Activated CD4-positive, alpha-beta T cell treated with anti-CD3 and anti-CD28 coated beads for 36 hours (primary cell): ENCODE measurements at regions not wholly inside any gene's neighbourhood (a gene's known extent, or its start where the extent isn't known, plus 50 kb on each side); places are given as distances from the start of the nearest gene placed in this dataset.
"Not testable (repeated sequence)": the region's sequence is repeated elsewhere in the genome, so short reads cannot be mapped to it uniquely, and the experiment has no call there.

ENCODE experiments used
- ATAC-seq: fragments of 200-7000 bp; cut with Tn5 transposase; one replicate; pipeline ENCODE4 v1.10.0; 2021; ENCODE audit warnings: mild to moderate bottlenecking, moderate library complexity
- CTCF ChIA-PET: fragments of 350-600 bp; sonication (Branson Sonifier 250); formaldehyde crosslinking; loops from one replicate; lab custom pipeline; 2021; ENCODE audit warnings: antibody characterized with exemption; lab: Charles Lee
- POLR2A ChIA-PET: fragments of 350-600 bp; sonication (Branson Sonifier 250); formaldehyde crosslinking; loops from one replicate; lab custom pipeline; 2021; ENCODE audit warnings: antibody characterized with exemption, inconsistent platforms; lab: Charles Lee
- DNase-seq: peaks from one replicate; pipeline ENCODE4 v3.0.0-alpha.2; 2020
- H3K27ac Mint-ChIP-seq: one replicate; pipeline ENCODE4 v1.8.0; 2021; ENCODE audit warnings: mixed read lengths
- H3K27me3 Mint-ChIP-seq: one replicate; pipeline ENCODE4 v1.8.0; 2021; ENCODE audit warnings: mixed read lengths
- H3K36me3 Mint-ChIP-seq: one replicate; pipeline ENCODE4 v1.8.0; 2021; ENCODE audit warnings: low read depth, mixed read lengths
- H3K4me1 Mint-ChIP-seq: one replicate; pipeline ENCODE4 v1.8.0; 2021; ENCODE audit warnings: mixed read lengths
- H3K4me3 Mint-ChIP-seq: one replicate; pipeline ENCODE4 v1.8.0; 2021; ENCODE audit warnings: mild to moderate bottlenecking, moderate library complexity, mixed read lengths
- H3K9me3 Mint-ChIP-seq: one replicate; pipeline ENCODE4 v1.8.0; 2021; ENCODE audit warnings: low read depth, mixed read lengths
- intact Hi-C, 2 experiments: fragments of 100-400 bp; cut with DNase I in 1 of 2; cut with micrococcal nuclease in 1 of 2; formaldehyde crosslinking; loops; one replicate each; pipeline versions ENCODE4 v1.14.2 to v1.15.1; 2022 to 2024; cut with DNase I, micrococcal nuclease

DNA sequence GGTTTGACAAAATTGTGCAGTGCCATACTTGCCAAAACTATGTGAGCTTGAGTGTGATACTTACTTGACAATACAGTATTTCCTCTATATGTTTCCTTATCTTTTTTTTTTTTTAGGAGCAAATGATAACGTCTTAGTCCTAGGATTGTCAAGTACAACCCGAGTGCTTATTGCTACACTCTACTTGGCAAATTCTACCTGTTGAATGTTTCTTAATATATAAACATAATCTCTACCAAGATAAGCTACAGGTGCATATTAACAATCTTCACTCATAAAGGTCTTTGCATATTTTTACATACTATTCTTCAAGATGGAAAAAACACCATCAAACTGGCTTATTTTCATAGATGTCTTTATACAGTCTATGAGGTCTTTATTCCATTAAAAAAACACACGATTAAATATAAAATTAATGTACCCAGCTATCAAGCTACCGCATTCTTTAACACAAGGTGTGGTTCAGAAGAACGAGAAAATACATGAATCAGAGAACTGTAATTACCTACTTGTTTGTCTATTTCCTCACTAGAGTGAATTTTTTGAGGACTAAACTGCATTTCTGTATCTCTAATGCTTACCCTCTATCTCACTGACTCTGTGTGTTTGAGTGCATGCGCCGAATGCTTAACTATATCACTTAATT lies 76.1 kb upstream of the PDSS1 start:
- no peak overlapping the region for H3K27ac Mint-ChIP-seq
- CTCF ChIA-PET, result interaction anchor here (0.6 to 1.5 kb wide), 3 partner anchors 20 to 1115 kb away, joined by 3 to 5 read pairs (median 5); no protein-coding TSS in a partner anchor
- H3K36me3 Mint-ChIP-seq, result no peaks in the 10 kb centered on the region

DNA sequence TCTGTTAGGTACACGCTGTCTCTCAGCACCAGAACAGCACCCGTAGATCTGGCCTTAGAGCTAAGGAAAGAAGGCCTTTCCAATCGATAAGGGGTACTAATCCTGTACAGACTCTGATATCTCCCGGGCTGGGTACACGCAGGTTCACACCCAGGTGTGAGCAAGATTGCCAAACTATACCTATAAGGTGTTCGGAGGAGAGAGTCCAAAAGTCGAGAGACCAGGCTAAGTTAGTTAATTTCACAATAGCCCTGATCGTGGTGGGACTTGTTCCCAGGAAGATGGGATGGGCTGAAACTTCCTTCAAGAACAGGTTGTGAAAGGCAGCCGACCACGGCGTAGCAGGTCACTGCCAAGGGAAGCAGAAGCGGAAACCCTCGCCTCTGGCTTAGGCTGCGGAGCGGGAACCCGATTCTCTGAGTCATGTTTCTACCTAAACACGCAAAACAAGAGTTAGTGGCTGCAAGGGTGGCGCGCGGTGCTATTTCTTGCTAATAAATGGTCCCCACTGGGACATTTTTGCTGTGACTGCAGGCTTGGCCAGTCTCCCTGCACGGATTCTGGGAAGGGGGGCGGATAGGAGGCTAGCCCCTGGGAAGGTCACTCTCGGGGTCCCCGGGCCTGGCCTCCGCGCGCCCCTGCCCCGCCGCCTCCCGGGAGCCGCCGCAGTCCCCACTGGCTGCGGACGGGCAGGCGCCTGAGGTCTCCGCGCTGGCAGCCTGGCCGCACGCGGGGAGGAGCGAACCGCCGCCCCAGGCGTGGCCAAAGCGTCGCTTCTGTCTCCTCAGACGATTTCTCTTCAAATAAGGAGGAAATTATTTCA lies 75.4 kb upstream of the PDSS1 start:
- DNase-seq, result peak; percentile 61
- peak; percentile 71 for ATAC-seq
- POLR2A ChIA-PET, result no interaction called here
- Mint-ChIP-seq H3K36me3 (no peaks in the 10 kb centered on the region), H3K4me3 (peak overlapping the region; percentile 32), H3K27ac (no peak overlapping the region), H3K9me3 (no peaks in the 10 kb centered on the region), H3K4me1 (peaks cover 18% of the 10 kb centered on the region), H3K27me3 (peaks cover 9% of the 10 kb centered on the region)
- CTCF ChIA-PET, result interaction anchor here (1.5 kb wide), 1 partner anchor 21 kb away, joined by 5 read pairs; no protein-coding TSS in a partner anchor
- intact Hi-C loops, result no loop called here

More for the DNA sequence above, 76.1 kb upstream of the PDSS1 start:
- intact Hi-C loops, result no loop called here
- H3K4me1 Mint-ChIP-seq, result peaks cover 18% of the 10 kb centered on the region
- H3K27me3 Mint-ChIP-seq, result peaks cover 9% of the 10 kb centered on the region
- DNase-seq, result no peak
- no peak for ATAC-seq
- POLR2A ChIA-PET, result no interaction called here
- H3K9me3 Mint-ChIP-seq, result no peaks in the 10 kb centered on the region
- no peak overlapping the region for H3K4me3 Mint-ChIP-seq

DNA sequence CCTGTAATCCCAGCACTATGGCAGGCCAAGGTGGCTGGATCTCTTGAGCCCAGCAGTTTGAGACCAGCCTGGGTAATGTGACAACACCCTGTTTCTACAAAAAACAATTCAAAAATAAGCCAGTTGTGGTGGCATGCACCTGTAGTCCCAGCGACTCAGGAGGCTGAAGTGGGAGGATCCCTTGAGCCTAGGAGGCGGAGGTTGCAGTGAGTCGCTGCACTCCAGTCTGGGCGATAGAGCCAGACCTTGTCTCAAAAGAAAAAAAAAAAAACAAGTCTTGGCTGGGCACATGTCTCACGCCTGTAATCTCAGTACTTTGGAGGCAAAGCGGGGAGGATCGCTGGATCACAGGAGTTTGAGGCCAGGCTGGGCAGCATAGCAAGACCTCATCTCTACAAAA lies 74.6 kb upstream of the PDSS1 start:
- intact Hi-C loops, result no loop called here
- ChIA-PET CTCF (no interaction called here), POLR2A (no interaction called here)
- ATAC-seq, result peak; percentile 70
- no peak overlapping the region for H3K27ac Mint-ChIP-seq
- peaks cover 12% of the 10 kb centered on the region for H3K27me3 Mint-ChIP-seq
- H3K9me3 Mint-ChIP-seq, result no peaks in the 10 kb centered on the region
- peaks cover 18% of the 10 kb centered on the region for H3K4me1 Mint-ChIP-seq
- H3K4me3 Mint-ChIP-seq, result no peak overlapping the region
- no peaks in the 10 kb centered on the region for H3K36me3 Mint-ChIP-seq
- DNase-seq, result peak; percentile 22

GRCh38 chr10:26624006-26624405 lies 73.5 kb upstream of the PDSS1 start:
- H3K9me3 Mint-ChIP-seq, result no peaks in the 10 kb centered on the region
- peaks cover 18% of the 10 kb centered on the region for H3K4me1 Mint-ChIP-seq
- no peak overlapping the region for H3K27ac Mint-ChIP-seq
- ChIA-PET POLR2A (no interaction called here), CTCF (no interaction called here)
- DNase-seq (no peak), ATAC-seq (peak; percentile 37)
- H3K4me3 Mint-ChIP-seq, result no peak overlapping the region
- no peaks in the 10 kb centered on the region for H3K36me3 Mint-ChIP-seq
- intact Hi-C loops, result loop anchor here in 1 of 2 experiments (2.0 kb wide), 1 partner anchor 695 kb away; no protein-coding TSS in a partner anchor
- peaks cover 12% of the 10 kb centered on the region for H3K27me3 Mint-ChIP-seq

DNA sequence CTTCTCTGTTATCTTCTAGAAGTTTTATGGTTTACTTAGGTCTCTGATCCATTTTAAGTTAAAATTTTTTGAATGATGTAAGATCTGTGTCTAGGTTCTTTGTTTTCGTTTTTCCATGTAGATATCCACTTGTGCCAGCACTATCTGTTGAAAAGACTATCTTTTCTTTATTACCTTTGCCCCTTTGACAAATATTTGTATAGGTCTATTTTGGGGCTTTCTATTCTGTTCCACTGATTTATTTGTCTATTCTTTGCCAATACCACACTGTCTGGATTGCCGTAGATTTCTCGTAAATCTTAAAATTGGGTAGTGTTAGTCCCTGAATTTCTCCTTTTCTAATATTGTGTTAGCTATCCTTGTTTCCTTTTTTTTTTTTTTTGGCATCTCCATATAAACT lies 71.4 kb upstream of the PDSS1 start:
- no peaks in the 10 kb centered on the region for H3K9me3 Mint-ChIP-seq
- H3K4me3 Mint-ChIP-seq, result no peak overlapping the region
- H3K36me3 Mint-ChIP-seq, result no peaks in the 10 kb centered on the region
- DNase-seq (no peak), ATAC-seq (no peak)
- ChIA-PET POLR2A (no interaction called here), CTCF (no interaction called here)
- H3K4me1 Mint-ChIP-seq, result peaks cover 18% of the 10 kb centered on the region
- intact Hi-C loops, result loop anchor here in 1 of 2 experiments (5.0 kb wide), 1 partner anchor 696 kb away; no protein-coding TSS in a partner anchor
- H3K27ac Mint-ChIP-seq, result no peak overlapping the region
- peaks cover 16% of the 10 kb centered on the region for H3K27me3 Mint-ChIP-seq

GRCh38 chr10:26627324-26627723 lies 70.2 kb upstream of the PDSS1 start:
- Mint-ChIP-seq H3K4me1 (peaks cover 13% of the 10 kb centered on the region), H3K36me3 (no peaks in the 10 kb centered on the region), H3K4me3 (no peak overlapping the region), H3K27me3 (peaks cover 16% of the 10 kb centered on the region), H3K9me3 (no peaks in the 10 kb centered on the region), H3K27ac (no peak overlapping the region)
- no peak for DNase-seq
- ChIA-PET POLR2A (no interaction called here), CTCF (interaction anchor here (0.6 kb wide), 1 partner anchor 18 kb away, joined by 3 read pairs; no protein-coding TSS in a partner anchor)
- ATAC-seq, result no peak
- intact Hi-C loops, result loop anchor here in 1 of 2 experiments (5.0 kb wide), 1 partner anchor 695 kb away; no protein-coding TSS in a partner anchor

DNA sequence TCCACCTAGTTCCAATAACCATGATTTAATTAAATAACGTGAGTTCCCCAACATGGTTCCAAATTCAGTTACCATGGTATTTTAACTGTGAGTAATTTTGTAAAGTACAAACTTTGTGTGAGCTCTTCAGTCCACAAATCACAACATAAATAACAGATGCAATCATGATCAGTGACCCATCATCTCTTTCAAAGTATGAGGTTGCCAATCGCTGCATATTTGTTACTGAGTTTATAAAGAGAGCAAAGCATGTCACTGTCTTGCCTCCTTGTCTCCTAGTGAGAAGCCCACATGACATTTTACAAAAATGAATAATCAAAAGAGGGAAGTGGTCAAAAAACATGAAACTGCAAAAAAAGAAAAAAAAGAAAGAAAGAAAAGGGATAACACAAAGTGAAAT lies 69.1 kb upstream of the PDSS1 start:
- CTCF ChIA-PET, result interaction anchor here (0.9 kb wide), 1 partner anchor 21 kb away, joined by 5 read pairs; no protein-coding TSS in a partner anchor
- ATAC-seq (no peak), DNase-seq (no peak)
- H3K27ac Mint-ChIP-seq, result no peak overlapping the region
- no peak overlapping the region for H3K4me3 Mint-ChIP-seq
- H3K4me1 Mint-ChIP-seq, result peaks cover 7% of the 10 kb centered on the region
- peaks cover 11% of the 10 kb centered on the region for H3K27me3 Mint-ChIP-seq
- no peaks in the 10 kb centered on the region for H3K9me3 Mint-ChIP-seq
- POLR2A ChIA-PET, result no interaction called here
- no peaks in the 10 kb centered on the region for H3K36me3 Mint-ChIP-seq
- intact Hi-C loops, result loop anchor here in 1 of 2 experiments (5.0 kb wide), 1 partner anchor 694 kb away; no protein-coding TSS in a partner anchor

DNA sequence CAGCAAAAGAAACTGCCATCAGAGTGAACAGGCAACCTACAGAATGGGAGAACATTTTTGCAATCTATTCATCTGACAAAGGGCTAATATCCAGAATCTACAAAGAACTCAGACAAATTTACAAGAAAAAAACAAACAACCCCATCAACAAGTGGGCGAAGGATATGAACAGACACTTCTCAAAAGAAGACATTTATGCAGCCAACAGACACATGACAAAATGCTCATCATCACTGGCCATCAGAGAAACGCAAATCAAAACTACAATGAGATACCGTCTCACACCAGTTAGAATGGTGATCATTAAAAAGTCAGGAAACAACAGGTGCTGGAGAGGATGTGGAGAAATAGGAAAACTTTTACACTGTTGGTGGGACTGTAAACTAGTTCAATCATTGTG lies 65.3 kb upstream of the PDSS1 start:
- ATAC-seq, H3K4me3 Mint-ChIP-seq, CTCF ChIA-PET, H3K36me3 Mint-ChIP-seq, H3K27ac Mint-ChIP-seq, H3K4me1 Mint-ChIP-seq, H3K27me3 Mint-ChIP-seq, DNase-seq, intact Hi-C loops, POLR2A ChIA-PET, H3K9me3 Mint-ChIP-seq: not testable (repeated sequence)

- ATAC-seq, intact Hi-C loops, H3K4me3 Mint-ChIP-seq, POLR2A ChIA-PET, H3K4me1 Mint-ChIP-seq, H3K9me3 Mint-ChIP-seq, H3K36me3 Mint-ChIP-seq, CTCF ChIA-PET, H3K27me3 Mint-ChIP-seq, DNase-seq, H3K27ac Mint-ChIP-seq: not testable (repeated sequence)
Measured at GRCh38 chr10:26634111-26634510, 63.4 kb upstream of the PDSS1 start.

GRCh38 chr10:26637521-26638275 lies 59.8 kb upstream of the PDSS1 start:
- Mint-ChIP-seq H3K27me3 (peaks cover 2% of the 10 kb centered on the region), H3K36me3 (no peaks in the 10 kb centered on the region), H3K4me1 (peaks cover 4% of the 10 kb centered on the region), H3K9me3 (no peaks in the 10 kb centered on the region), H3K4me3 (no peak overlapping the region), H3K27ac (no peak overlapping the region)
- intact Hi-C loops, result no loop called here
- CTCF ChIA-PET, result no interaction called here
- POLR2A ChIA-PET, result no interaction called here
- DNase-seq (no peak), ATAC-seq (no peak)

- Mint-ChIP-seq H3K4me1 (peaks cover 4% of the 10 kb centered on the region), H3K36me3 (no peaks in the 10 kb centered on the region), H3K9me3 (no peaks in the 10 kb centered on the region), H3K4me3 (no peak overlapping the region), H3K27ac (no peak overlapping the region), H3K27me3 (peaks cover 2% of the 10 kb centered on the region)
- CTCF ChIA-PET, result interaction anchor here (0.6 kb wide), 1 partner anchor 114 kb away, joined by 3 read pairs; no protein-coding TSS in a partner anchor
- intact Hi-C loops, result loop anchor here in 1 of 2 experiments (2.0 kb wide), 1 partner anchor 680 kb away; no protein-coding TSS in a partner anchor
- DNase-seq (no peak), ATAC-seq (no peak)
- POLR2A ChIA-PET, result no interaction called here
Measured at GRCh38 chr10:26640391-26640790, 57.1 kb upstream of the PDSS1 start.
